ENCODE measurements at regions not wholly inside any gene's neighbourhood (a gene's known extent, or its start where the extent isn't known, plus 50 kb on each side); places are given as distances from the start of the nearest gene placed in this dataset.

DNA sequence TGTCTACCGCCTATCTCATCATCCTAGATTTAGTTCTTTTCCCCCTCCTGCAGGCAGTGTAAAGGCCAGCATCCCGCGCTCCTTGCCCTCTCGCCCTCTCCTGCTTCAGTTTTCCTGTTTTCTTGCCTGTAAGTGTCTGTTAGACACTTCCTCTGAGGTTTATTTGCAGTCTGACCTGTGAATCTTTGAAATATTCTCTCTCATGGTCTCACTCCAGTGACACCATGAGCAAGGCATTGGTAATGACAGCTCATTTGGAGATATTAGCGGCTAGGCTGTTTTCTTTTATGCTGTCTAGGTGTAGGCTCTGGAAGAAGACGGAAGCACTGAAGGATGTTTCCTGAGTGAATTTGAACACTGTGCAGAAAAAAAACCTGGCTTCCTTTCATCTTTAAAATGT lies 179.6 kb downstream of the KDR start:
- TF ChIP-seq, protein P1, sequence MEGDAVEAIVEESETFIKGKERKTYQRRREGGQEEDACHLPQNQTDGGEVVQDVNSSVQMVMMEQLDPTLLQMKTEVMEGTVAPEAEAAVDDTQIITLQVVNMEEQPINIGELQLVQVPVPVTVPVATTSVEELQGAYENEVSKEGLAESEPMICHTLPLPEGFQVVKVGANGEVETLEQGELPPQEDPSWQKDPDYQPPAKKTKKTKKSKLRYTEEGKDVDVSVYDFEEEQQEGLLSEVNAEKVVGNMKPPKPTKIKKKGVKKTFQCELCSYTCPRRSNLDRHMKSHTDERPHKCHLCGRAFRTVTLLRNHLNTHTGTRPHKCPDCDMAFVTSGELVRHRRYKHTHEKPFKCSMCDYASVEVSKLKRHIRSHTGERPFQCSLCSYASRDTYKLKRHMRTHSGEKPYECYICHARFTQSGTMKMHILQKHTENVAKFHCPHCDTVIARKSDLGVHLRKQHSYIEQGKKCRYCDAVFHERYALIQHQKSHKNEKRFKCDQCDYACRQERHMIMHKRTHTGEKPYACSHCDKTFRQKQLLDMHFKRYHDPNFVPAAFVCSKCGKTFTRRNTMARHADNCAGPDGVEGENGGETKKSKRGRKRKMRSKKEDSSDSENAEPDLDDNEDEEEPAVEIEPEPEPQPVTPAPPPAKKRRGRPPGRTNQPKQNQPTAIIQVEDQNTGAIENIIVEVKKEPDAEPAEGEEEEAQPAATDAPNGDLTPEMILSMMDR (IDR thresholded peaks at IDR 0.05) = no peak
- TF ChIP-seq POLR2A (IDR thresholded peaks at IDR 0.05) (no peak), EP300 (IDR thresholded peaks at IDR 0.05; ENCODE audit: low read depth) (no peak), POLR2AphosphoS5 (IDR thresholded peaks at IDR 0.05) (no peak)

All from transverse colon (tissue), 4 donors.